ENCODE measurements at regions not wholly inside any gene's neighbourhood (a gene's known extent, or its start where the extent isn't known, plus 50 kb on each side); places are given as distances from the start of the nearest gene placed in this dataset.
"Not testable (repeated sequence)": the region's sequence is repeated elsewhere in the genome, so short reads cannot be mapped to it uniquely, and the experiment has no call there.

DNA sequence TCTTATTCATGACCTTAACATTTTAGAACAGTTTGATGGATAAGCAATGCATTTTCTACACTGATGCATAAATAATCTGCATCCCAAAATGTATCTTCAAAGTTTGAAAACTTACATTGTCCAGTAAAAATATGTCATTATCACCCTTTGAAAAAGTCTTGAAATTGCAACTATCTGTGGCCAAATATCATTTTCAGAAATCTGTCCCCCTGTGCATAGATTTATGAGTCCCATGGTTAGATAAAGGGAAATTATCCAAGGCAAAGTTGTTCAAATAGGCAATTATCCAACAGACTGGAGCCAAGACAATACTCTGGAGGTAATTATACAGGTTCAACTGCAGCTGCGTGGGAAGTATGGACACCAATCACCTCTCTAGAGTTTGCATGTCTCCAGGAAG is 182.5 kb upstream of the INTU start:
- no peaks in the 10 kb centered on the region for H3K4me1 ChIP-seq
- H3K4me3 ChIP-seq (ENCODE audit: low read depth, low read length), result no peak overlapping the region
- H3K27me3 ChIP-seq, result no peaks in the 10 kb centered on the region
- no peaks in the 10 kb centered on the region for H3K9me3 ChIP-seq
- TF ChIP-seq, protein P1, sequence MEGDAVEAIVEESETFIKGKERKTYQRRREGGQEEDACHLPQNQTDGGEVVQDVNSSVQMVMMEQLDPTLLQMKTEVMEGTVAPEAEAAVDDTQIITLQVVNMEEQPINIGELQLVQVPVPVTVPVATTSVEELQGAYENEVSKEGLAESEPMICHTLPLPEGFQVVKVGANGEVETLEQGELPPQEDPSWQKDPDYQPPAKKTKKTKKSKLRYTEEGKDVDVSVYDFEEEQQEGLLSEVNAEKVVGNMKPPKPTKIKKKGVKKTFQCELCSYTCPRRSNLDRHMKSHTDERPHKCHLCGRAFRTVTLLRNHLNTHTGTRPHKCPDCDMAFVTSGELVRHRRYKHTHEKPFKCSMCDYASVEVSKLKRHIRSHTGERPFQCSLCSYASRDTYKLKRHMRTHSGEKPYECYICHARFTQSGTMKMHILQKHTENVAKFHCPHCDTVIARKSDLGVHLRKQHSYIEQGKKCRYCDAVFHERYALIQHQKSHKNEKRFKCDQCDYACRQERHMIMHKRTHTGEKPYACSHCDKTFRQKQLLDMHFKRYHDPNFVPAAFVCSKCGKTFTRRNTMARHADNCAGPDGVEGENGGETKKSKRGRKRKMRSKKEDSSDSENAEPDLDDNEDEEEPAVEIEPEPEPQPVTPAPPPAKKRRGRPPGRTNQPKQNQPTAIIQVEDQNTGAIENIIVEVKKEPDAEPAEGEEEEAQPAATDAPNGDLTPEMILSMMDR (IDR thresholded peaks at IDR 0.05; ENCODE audit: low read depth, low read length), result no peak
- DNase-seq, result no peak
- no peaks in the 10 kb centered on the region for H3K36me3 ChIP-seq

DNA sequence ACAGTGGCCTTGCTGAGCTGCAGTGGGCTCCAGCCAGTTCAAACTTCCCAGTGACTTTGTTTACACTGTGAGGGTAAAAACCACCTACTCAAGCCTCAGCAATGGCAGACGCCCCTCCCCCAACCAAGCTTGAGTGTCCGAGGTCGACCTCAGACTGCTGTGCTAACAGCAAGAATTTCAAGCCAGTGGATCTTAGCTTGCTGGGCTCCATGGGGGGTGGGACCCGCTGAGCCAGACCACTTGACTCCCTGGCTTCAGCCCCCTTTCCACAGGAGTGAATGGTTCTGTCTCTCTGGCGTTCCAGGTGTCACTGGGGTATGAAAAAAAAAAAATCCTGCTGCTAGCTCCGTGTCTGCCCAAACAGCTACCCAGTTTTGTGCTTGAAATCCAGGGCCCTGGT is 168.9 kb upstream of the INTU start:
- Histone ChIP-seq H3K4me1 (no peaks in the 10 kb centered on the region), H3K36me3 (no peaks in the 10 kb centered on the region), H3K4me3 (ENCODE audit: low read depth, low read length) (no peak overlapping the region), H3K9me3 (no peaks in the 10 kb centered on the region), H3K27me3 (no peaks in the 10 kb centered on the region)
- TF ChIP-seq, protein P1 (IDR thresholded peaks at IDR 0.05; ENCODE audit: low read depth, low read length), result no peak
- no peak for DNase-seq

DNA sequence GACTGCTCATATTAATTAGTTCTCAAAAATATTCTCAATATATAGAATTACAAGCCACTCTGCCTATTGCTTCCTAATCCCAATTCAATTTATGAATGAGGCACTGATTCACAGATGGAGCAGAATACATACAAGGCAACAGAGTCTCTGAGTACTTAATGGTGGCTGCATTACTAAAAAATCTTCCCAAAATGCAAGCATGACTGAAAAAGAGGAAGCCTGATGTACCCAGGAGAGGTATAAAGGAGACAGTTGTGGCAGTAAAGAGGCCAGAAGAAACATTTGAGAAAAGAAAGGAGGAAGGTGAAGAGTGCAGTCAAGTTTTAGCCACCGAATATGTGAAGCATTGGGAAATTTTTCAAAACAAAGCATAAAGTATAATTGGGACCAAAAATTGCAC is 163.2 kb upstream of the INTU start:
- no peaks in the 10 kb centered on the region for H3K36me3 ChIP-seq
- no peak overlapping the region for H3K4me3 ChIP-seq (ENCODE audit: low read depth, low read length)
- no peak for DNase-seq
- TF ChIP-seq, protein P1 (IDR thresholded peaks at IDR 0.05; ENCODE audit: low read depth, low read length), result no peak
- no peaks in the 10 kb centered on the region for H3K4me1 ChIP-seq
- no peaks in the 10 kb centered on the region for H3K27me3 ChIP-seq
- H3K9me3 ChIP-seq, result no peaks in the 10 kb centered on the region

DNA sequence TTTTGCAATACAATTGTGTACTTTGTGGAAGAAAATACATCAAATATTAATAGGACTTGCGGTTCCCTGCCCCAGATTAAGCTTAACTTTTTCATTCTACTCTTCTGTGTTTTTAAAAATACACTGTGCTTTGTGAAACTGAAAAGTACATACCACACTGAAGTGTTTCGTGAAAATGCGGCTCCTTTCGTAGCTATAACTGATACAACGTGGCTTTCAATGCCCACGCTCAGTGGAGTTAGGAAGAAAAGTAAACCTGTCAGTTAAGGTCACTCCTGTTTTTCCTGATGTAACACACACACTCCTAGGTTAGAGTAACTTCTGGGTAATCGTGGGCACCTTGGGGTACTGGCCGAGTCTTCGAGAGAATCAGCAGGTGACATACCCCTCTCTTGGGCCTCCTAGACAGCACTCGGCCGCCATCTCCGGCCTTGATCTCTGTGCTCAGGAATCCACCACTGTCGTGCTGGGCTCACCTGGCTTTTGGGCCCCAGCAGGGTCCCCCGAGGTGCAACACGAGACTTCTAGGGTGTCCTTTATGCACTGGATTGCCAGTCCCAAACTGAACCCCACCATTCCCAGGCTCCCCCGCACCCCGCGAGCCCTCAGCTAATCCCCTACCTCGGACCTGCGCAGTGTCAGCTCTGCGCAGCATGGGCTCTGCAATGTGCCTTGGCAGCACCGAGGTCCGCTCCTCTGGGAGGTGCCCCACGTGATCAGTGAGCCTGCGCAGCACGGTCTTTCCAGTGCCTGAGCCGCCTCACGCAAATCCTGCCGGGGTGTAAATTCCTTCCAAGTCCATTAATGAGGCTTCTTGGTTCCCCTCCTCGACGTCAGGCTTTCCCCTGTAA is 162.6 kb upstream of the INTU start:
- TF ChIP-seq, protein P1 (IDR thresholded peaks at IDR 0.05; ENCODE audit: low read depth, low read length), result no peak
- Histone ChIP-seq H3K4me3 (ENCODE audit: low read depth, low read length) (no peak overlapping the region), H3K4me1 (no peaks in the 10 kb centered on the region), H3K36me3 (no peaks in the 10 kb centered on the region), H3K9me3 (no peaks in the 10 kb centered on the region), H3K27me3 (no peaks in the 10 kb centered on the region)
- peak; percentile 4 for DNase-seq

DNA sequence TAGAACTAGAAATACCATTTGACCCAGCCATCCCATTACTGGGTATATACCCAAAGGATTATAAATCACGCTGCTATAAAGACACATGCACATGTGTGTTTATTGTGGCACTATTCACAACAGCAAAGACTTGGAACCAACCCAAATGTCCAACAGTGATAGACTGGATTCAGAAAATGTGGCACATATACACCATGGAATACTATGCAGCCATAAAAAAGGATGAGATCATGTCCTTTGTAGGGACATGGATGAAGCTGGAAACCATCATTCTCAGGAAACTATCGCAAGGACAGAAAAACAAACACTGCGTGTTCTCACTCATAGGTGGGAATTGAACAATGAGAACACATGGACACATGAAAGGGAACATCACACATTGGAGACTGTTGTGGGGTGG is 154.5 kb upstream of the INTU start:
- H3K4me1 ChIP-seq; DNase-seq; H3K36me3 ChIP-seq; H3K9me3 ChIP-seq; H3K27me3 ChIP-seq; H3K4me3 ChIP-seq (ENCODE audit: low read depth, low read length): not testable (repeated sequence)

DNA sequence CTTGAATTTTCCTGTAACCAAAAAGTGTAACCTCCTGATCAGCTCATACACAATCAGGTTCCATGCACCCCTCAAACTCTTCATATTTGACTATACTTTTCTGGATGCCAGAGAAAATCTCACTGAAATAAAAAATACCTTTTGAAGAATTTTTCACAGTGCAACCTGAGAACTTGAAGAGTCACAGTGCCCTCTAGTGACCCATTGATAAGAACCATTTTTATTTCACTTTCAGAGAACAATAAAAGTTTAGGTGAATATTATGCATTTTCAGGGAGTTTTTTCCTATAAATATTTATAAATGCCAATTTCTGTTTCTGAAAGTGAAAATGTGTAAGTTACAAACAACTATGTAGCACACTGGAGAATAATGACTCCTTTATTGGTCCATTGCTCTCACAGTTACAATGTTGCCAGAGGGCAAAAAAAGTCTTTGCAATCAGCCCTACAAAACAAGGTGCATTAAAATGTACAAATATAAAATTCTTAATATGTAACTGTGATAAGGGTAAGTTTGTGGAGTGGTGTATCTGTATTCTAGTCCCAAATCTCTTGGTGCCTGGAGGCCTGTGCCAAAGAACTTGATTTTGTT is 153.6 kb upstream of the INTU start:
- Histone ChIP-seq H3K9me3 (no peaks in the 10 kb centered on the region), H3K27me3 (no peaks in the 10 kb centered on the region), H3K4me3 (ENCODE audit: low read depth, low read length) (no peak overlapping the region), H3K4me1 (no peaks in the 10 kb centered on the region), H3K36me3 (no peaks in the 10 kb centered on the region)
- peak; percentile 11 for DNase-seq
- TF ChIP-seq, protein P1 (IDR thresholded peaks at IDR 0.05; ENCODE audit: low read depth, low read length), result peak; percentile 70

Data from BE2C (cell line).